ENCODE measurements at regions not wholly inside any gene's neighbourhood (a gene's known extent, or its start where the extent isn't known, plus 50 kb on each side); places are given as distances from the start of the nearest gene placed in this dataset.

DNA sequence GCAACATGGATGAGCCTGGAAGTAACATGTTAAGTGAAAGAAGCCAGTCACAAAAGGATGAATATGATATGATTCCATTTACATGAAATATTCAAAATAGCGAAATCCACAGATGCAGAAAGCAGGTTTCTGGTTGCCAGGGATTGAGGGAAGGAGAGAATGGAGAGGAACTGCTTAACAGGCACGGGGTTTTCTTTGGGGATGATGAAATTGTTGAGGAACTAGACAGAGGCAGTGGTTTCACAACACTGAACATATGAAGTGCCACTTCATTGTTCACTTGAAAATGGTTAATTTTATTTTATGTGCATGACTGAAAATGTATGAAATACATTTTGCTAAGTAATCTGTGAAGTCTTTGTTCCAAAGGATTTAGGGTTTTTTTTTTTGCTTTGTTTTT, 182.5 kb upstream of the TBL1X start:
- TF ChIP-seq EZH2phosphoT487 (IDR thresholded peaks at IDR 0.05; ENCODE audit: unreplicated experiment): no peak
- TF ChIP-seq POLR2AphosphoS5 (IDR thresholded peaks at IDR 0.05; ENCODE audit: low read depth): no peak
- TF ChIP-seq, protein P1, sequence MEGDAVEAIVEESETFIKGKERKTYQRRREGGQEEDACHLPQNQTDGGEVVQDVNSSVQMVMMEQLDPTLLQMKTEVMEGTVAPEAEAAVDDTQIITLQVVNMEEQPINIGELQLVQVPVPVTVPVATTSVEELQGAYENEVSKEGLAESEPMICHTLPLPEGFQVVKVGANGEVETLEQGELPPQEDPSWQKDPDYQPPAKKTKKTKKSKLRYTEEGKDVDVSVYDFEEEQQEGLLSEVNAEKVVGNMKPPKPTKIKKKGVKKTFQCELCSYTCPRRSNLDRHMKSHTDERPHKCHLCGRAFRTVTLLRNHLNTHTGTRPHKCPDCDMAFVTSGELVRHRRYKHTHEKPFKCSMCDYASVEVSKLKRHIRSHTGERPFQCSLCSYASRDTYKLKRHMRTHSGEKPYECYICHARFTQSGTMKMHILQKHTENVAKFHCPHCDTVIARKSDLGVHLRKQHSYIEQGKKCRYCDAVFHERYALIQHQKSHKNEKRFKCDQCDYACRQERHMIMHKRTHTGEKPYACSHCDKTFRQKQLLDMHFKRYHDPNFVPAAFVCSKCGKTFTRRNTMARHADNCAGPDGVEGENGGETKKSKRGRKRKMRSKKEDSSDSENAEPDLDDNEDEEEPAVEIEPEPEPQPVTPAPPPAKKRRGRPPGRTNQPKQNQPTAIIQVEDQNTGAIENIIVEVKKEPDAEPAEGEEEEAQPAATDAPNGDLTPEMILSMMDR (conservative IDR thresholded peaks at IDR 0.05; ENCODE audit: low read depth in 2 of 2): no peak
- TF ChIP-seq EZH2 (IDR thresholded peaks at IDR 0.05; ENCODE audit: low read depth, unreplicated experiment): no peak
- TF ChIP-seq JUNB (IDR thresholded peaks at IDR 0.05; ENCODE audit: unreplicated experiment): no peak
- TF ChIP-seq, protein P2, sequence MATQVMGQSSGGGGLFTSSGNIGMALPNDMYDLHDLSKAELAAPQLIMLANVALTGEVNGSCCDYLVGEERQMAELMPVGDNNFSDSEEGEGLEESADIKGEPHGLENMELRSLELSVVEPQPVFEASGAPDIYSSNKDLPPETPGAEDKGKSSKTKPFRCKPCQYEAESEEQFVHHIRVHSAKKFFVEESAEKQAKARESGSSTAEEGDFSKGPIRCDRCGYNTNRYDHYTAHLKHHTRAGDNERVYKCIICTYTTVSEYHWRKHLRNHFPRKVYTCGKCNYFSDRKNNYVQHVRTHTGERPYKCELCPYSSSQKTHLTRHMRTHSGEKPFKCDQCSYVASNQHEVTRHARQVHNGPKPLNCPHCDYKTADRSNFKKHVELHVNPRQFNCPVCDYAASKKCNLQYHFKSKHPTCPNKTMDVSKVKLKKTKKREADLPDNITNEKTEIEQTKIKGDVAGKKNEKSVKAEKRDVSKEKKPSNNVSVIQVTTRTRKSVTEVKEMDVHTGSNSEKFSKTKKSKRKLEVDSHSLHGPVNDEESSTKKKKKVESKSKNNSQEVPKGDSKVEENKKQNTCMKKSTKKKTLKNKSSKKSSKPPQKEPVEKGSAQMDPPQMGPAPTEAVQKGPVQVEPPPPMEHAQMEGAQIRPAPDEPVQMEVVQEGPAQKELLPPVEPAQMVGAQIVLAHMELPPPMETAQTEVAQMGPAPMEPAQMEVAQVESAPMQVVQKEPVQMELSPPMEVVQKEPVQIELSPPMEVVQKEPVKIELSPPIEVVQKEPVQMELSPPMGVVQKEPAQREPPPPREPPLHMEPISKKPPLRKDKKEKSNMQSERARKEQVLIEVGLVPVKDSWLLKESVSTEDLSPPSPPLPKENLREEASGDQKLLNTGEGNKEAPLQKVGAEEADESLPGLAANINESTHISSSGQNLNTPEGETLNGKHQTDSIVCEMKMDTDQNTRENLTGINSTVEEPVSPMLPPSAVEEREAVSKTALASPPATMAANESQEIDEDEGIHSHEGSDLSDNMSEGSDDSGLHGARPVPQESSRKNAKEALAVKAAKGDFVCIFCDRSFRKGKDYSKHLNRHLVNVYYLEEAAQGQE (IDR thresholded peaks at IDR 0.05; ENCODE audit: unreplicated experiment): no peak
- TF ChIP-seq CREB1 (CRISPR knock-in tag; IDR thresholded peaks at IDR 0.05; ENCODE audit: low read depth): no peak
- TF ChIP-seq ZNF114 (CRISPR knock-in tag; IDR thresholded peaks at IDR 0.05): no peak
- no peak for TF ChIP-seq ZNF331 (CRISPR knock-in tag; IDR thresholded peaks at IDR 0.05; ENCODE audit: low read depth)
- TF ChIP-seq, protein P3, sequence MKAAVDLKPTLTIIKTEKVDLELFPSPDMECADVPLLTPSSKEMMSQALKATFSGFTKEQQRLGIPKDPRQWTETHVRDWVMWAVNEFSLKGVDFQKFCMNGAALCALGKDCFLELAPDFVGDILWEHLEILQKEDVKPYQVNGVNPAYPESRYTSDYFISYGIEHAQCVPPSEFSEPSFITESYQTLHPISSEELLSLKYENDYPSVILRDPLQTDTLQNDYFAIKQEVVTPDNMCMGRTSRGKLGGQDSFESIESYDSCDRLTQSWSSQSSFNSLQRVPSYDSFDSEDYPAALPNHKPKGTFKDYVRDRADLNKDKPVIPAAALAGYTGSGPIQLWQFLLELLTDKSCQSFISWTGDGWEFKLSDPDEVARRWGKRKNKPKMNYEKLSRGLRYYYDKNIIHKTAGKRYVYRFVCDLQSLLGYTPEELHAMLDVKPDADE (IDR thresholded peaks at IDR 0.05): no peak
- TF ChIP-seq, protein P4, sequence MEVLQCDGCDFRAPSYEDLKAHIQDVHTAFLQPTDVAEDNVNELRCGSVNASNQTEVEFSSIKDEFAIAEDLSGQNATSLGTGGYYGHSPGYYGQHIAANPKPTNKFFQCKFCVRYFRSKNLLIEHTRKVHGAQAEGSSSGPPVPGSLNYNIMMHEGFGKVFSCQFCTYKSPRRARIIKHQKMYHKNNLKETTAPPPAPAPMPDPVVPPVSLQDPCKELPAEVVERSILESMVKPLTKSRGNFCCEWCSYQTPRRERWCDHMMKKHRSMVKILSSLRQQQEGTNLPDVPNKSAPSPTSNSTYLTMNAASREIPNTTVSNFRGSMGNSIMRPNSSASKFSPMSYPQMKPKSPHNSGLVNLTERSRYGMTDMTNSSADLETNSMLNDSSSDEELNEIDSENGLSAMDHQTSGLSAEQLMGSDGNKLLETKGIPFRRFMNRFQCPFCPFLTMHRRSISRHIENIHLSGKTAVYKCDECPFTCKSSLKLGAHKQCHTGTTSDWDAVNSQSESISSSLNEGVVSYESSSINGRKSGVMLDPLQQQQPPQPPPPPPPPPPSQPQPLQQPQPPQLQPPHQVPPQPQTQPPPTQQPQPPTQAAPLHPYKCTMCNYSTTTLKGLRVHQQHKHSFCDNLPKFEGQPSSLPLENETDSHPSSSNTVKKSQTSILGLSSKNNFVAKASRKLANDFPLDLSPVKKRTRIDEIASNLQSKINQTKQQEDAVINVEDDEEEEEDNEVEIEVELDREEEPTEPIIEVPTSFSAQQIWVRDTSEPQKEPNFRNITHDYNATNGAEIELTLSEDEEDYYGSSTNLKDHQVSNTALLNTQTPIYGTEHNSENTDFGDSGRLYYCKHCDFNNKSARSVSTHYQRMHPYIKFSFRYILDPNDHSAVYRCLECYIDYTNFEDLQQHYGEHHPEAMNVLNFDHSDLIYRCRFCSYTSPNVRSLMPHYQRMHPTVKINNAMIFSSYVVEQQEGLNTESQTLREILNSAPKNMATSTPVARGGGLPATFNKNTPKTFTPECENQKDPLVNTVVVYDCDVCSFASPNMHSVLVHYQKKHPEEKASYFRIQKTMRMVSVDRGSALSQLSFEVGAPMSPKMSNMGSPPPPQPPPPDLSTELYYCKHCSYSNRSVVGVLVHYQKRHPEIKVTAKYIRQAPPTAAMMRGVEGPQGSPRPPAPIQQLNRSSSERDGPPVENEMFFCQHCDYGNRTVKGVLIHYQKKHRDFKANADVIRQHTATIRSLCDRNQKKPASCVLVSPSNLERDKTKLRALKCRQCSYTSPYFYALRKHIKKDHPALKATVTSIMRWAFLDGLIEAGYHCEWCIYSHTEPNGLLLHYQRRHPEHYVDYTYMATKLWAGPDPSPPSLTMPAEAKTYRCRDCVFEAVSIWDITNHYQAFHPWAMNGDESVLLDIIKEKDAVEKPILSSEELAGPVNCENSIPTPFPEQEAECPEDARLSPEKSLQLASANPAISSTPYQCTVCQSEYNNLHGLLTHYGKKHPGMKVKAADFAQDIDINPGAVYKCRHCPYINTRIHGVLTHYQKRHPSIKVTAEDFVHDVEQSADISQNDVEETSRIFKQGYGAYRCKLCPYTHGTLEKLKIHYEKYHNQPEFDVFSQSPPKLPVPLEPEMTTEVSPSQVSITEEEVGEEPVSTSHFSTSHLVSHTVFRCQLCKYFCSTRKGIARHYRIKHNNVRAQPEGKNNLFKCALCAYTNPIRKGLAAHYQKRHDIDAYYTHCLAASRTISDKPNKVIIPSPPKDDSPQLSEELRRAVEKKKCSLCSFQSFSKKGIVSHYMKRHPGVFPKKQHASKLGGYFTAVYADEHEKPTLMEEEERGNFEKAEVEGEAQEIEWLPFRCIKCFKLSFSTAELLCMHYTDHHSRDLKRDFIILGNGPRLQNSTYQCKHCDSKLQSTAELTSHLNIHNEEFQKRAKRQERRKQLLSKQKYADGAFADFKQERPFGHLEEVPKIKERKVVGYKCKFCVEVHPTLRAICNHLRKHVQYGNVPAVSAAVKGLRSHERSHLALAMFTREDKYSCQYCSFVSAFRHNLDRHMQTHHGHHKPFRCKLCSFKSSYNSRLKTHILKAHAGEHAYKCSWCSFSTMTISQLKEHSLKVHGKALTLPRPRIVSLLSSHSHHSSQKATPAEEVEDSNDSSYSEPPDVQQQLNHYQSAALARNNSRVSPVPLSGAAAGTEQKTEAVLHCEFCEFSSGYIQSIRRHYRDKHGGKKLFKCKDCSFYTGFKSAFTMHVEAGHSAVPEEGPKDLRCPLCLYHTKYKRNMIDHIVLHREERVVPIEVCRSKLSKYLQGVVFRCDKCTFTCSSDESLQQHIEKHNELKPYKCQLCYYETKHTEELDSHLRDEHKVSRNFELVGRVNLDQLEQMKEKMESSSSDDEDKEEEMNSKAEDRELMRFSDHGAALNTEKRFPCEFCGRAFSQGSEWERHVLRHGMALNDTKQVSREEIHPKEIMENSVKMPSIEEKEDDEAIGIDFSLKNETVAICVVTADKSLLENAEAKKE (CRISPR knock-in tag; IDR thresholded peaks at IDR 0.05): no peak
- TF ChIP-seq STAT1 (IDR thresholded peaks at IDR 0.05; ENCODE audit: unreplicated experiment): no peak

All from GM23338 (cell line).